PC-3 (cell line): ENCODE measurements at regions not wholly inside any gene's neighbourhood (a gene's known extent, or its start where the extent isn't known, plus 50 kb on each side); places are given as distances from the start of the nearest gene placed in this dataset.

ENCODE experiments used
- ATAC-seq: fragments of 200-7000 bp; cut with Tn5 transposase; 2 replicates; pipeline ENCODE4 v1.9.1; 2020; ENCODE audit warnings: mild to moderate bottlenecking, moderate library complexity
- BruUV-seq: library from RNA; stranded (reverse); fragments of 400-500 nt; replicated peaks from 2 replicates; lab custom pipeline; 2021; lab: Mats Ljungman, UMichigan
- CTCF ChIA-PET: fragments of 300-600 bp; sonication (Branson Sonifier 250); formaldehyde crosslinking; loops from one replicate; lab custom pipeline; 2022; ENCODE audit warnings: antibody characterized with exemption; lab: Charles Lee
- POLR2A ChIA-PET: fragments of 300-600 bp; sonication (Branson Sonifier 250); formaldehyde crosslinking; loops from one replicate; lab custom pipeline; 2022; ENCODE audit warnings: antibody characterized with exemption; ENCODE audit not compliant: unreplicated experiment; lab: Charles Lee
- DNase-seq: peaks from one replicate; pipeline ENCODE4 v3.0.0-alpha.2; 2015
- H2AFZ ChIP-seq: fragments of 300-600 bp; sonication (generic); 2 replicates; pipeline ENCODE4 v1.6.0; 2016; ENCODE audit warnings: antibody characterized with exemption, low read length
- H3F3A ChIP-seq: fragments of 300-600 bp; sonication (generic); one replicate; pipeline ENCODE4 v1.6.0; 2017; ENCODE audit warnings: antibody characterized with exemption, low read length, control low read depth, mild to moderate bottlenecking; ENCODE audit not compliant: unreplicated experiment
- H3K27ac ChIP-seq: fragments of 300-600 bp; sonication (generic); 2 replicates; pipeline ENCODE4 v1.5.1; 2016; ENCODE audit warnings: mild to moderate bottlenecking, low read length
- H3K27me3 ChIP-seq: fragments of 300-600 bp; sonication (generic); 2 replicates; pipeline ENCODE4 v1.6.1; 2016; ENCODE audit warnings: low read length, mixed read lengths
- H3K36me3 ChIP-seq: fragments of 300-600 bp; sonication (generic); 2 replicates; pipeline ENCODE4 v1.6.1; 2016; ENCODE audit warnings: low read depth, mixed run types, low read length, mixed read lengths
- H3K4me1 ChIP-seq: fragments of 300-600 bp; sonication (generic); 2 replicates; pipeline ENCODE4 v1.5.1; 2016; ENCODE audit warnings: low read length; ENCODE audit not compliant: insufficient read depth
- H3K4me2 ChIP-seq: fragments of 300-600 bp; sonication (generic); 2 replicates; pipeline ENCODE4 v1.6.0; 2016; ENCODE audit warnings: low read length
- H3K4me3 ChIP-seq: fragments of 300-600 bp; sonication (generic); 2 replicates; pipeline ENCODE4 v1.5.1; 2016; ENCODE audit warnings: mild to moderate bottlenecking, low read length, mixed read lengths
- H3K79me2 ChIP-seq: fragments of 300-600 bp; sonication (generic); 2 replicates; pipeline ENCODE4 v1.6.1; 2017; ENCODE audit warnings: low read length, mixed read lengths
- H3K9ac ChIP-seq: fragments of 300-600 bp; sonication (generic); 2 replicates; pipeline ENCODE4 v1.6.0; 2016; ENCODE audit warnings: mild to moderate bottlenecking, low read length
- H3K9me2 ChIP-seq: fragments of 300-600 bp; sonication (generic); replicated peaks from 2 replicates; pipeline ENCODE4 v1.6.1; 2016; ENCODE audit warnings: mixed run types, low read length, mixed read lengths
- H3K9me3 ChIP-seq: fragments of 300-600 bp; sonication (generic); 2 replicates; pipeline ENCODE4 v1.6.1; 2016; ENCODE audit warnings: low read length, mixed read lengths
- H4K20me1 ChIP-seq: fragments of 300-600 bp; sonication (generic); 2 replicates; pipeline ENCODE4 v1.6.1; 2016; ENCODE audit warnings: low read length, mixed read lengths
- EZH2 ChIP-seq: fragments of 300-600 bp; sonication (generic); IDR thresholded peaks from one replicate; pipeline ENCODE4 v1.6.1; 2017; ENCODE audit warnings: antibody characterized with exemption, mild to moderate bottlenecking, low read length; ENCODE audit not compliant: unreplicated experiment
- EZH2phosphoT487 ChIP-seq: fragments of 300-600 bp; sonication (generic); IDR thresholded peaks from 2 replicates; pipeline ENCODE4 v1.6.1; 2018; ENCODE audit warnings: mild to moderate bottlenecking, antibody characterized with exemption, low read length, borderline replicate concordance
- intact Hi-C: fragments of 100-400 bp; cut with micrococcal nuclease; formaldehyde crosslinking; loops from 2 replicates; pipeline ENCODE4 v1.9.0; 2023
- TF ChIP-seq, protein P1 (sequence below): fragments of 300-600 bp; sonication (generic); conservative IDR thresholded peaks from 2 replicates; pipeline ENCODE4 v1.5.1; 2017; ENCODE audit warnings: antibody characterized with exemption, low read depth, mild to moderate bottlenecking, low read length

DNA sequence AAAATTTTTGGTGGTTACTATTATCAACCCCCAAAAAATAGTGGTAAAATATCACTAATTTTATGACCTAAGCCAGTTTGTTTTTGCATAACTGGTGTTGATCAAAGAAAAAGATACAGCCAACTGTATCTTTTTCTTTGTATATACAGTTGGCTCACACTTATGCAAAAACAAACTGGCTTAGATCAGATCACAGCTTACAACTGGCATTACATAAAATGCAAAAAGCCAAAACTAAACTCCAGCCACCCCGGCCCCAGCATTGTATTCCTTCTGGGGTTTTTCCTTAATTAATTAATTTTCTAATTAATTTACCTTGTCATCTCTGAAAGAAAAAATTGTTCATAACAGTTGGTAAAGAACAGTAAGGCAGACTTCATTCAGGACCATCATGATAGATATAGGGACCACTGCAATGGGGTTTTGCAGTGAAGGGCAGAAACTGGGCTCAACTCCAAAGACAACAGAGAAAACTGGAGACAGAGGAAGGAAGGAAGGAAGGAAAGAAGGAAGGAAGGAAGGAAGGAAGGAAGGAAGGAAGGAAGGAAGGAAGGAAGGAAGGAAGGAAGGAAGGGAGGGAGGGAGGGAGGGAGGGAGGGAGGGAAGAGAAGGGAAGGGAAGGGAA, 202.1 kb downstream of the HNRNPD start:
- intact Hi-C loops = no loop called here
- CTCF ChIA-PET = no interaction called here
- BruUV-seq = no TSS peak
- H3K9me3 ChIP-seq = no peaks in the 10 kb centered on the region
- H3K9ac ChIP-seq = no peak overlapping the region
- no peak for DNase-seq
- H4K20me1 ChIP-seq = no peaks in the 10 kb centered on the region
- H3K9me2 ChIP-seq = no peaks in the 10 kb centered on the region
- H3K36me3 ChIP-seq = no peaks in the 10 kb centered on the region
- no peak overlapping the region for H2AFZ ChIP-seq
- H3K27ac ChIP-seq = no peak overlapping the region
- H3K4me1 ChIP-seq = no peaks in the 10 kb centered on the region
- ATAC-seq = no peak
- no peaks in the 10 kb centered on the region for H3K27me3 ChIP-seq
- no peaks in the 10 kb centered on the region for H3K79me2 ChIP-seq
- TF ChIP-seq, protein P1, sequence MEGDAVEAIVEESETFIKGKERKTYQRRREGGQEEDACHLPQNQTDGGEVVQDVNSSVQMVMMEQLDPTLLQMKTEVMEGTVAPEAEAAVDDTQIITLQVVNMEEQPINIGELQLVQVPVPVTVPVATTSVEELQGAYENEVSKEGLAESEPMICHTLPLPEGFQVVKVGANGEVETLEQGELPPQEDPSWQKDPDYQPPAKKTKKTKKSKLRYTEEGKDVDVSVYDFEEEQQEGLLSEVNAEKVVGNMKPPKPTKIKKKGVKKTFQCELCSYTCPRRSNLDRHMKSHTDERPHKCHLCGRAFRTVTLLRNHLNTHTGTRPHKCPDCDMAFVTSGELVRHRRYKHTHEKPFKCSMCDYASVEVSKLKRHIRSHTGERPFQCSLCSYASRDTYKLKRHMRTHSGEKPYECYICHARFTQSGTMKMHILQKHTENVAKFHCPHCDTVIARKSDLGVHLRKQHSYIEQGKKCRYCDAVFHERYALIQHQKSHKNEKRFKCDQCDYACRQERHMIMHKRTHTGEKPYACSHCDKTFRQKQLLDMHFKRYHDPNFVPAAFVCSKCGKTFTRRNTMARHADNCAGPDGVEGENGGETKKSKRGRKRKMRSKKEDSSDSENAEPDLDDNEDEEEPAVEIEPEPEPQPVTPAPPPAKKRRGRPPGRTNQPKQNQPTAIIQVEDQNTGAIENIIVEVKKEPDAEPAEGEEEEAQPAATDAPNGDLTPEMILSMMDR = no peak
- TF ChIP-seq EZH2phosphoT487 (no peak), EZH2 (no peak)
- POLR2A ChIA-PET = no interaction called here
- H3K4me2 ChIP-seq = no peak overlapping the region
- H3K4me3 ChIP-seq = no peak overlapping the region
- no peaks in the 10 kb centered on the region for H3F3A ChIP-seq

GRCh38 chr4:82149750-82150149, 224.0 kb downstream of the HNRNPD start:
- no peak overlapping the region for H3K9ac ChIP-seq
- no peak overlapping the region for H3K4me3 ChIP-seq
- TF ChIP-seq EZH2 (no peak), EZH2phosphoT487 (no peak)
- TF ChIP-seq, protein P1 = no peak
- no peaks in the 10 kb centered on the region for H3K79me2 ChIP-seq
- no peak for ATAC-seq
- ChIA-PET CTCF (no interaction called here), POLR2A (no interaction called here)
- no peak overlapping the region for H3K4me2 ChIP-seq
- H3K4me1 ChIP-seq = no peaks in the 10 kb centered on the region
- intact Hi-C loops = no loop called here
- DNase-seq = no peak
- H3K36me3 ChIP-seq = no peaks in the 10 kb centered on the region
- H3K27ac ChIP-seq = no peak overlapping the region
- H3F3A ChIP-seq = no peaks in the 10 kb centered on the region
- H2AFZ ChIP-seq = no peak overlapping the region
- H3K9me2 ChIP-seq = no peaks in the 10 kb centered on the region
- peaks cover 12% of the 10 kb centered on the region; the same call in 1 of the 2 replicates for H3K27me3 ChIP-seq
- no peaks in the 10 kb centered on the region for H3K9me3 ChIP-seq
- no peaks in the 10 kb centered on the region for H4K20me1 ChIP-seq
- BruUV-seq = no TSS peak

GRCh38 chr4:82145850-82146249, 227.9 kb downstream of the HNRNPD start:
- ATAC-seq (no peak), DNase-seq (no peak)
- no TSS peak for BruUV-seq

More at GRCh38 chr4:82145850-82146249, 227.9 kb downstream of the HNRNPD start:
- Histone ChIP-seq H3K79me2 (no peaks in the 10 kb centered on the region), H3K4me3 (no peak overlapping the region), H3K27me3 (peaks cover 14% of the 10 kb centered on the region), H3K9ac (no peak overlapping the region), H4K20me1 (no peaks in the 10 kb centered on the region), H3F3A (no peaks in the 10 kb centered on the region), H3K27ac (no peak overlapping the region), H3K9me2 (no peaks in the 10 kb centered on the region), H3K9me3 (no peaks in the 10 kb centered on the region), H2AFZ (no peak overlapping the region), H3K4me1 (no peaks in the 10 kb centered on the region), H3K4me2 (no peak overlapping the region), H3K36me3 (no peaks in the 10 kb centered on the region)
- CTCF ChIA-PET = no interaction called here
- intact Hi-C loops = no loop called here
- TF ChIP-seq EZH2phosphoT487 (no peak), EZH2 (no peak)
- TF ChIP-seq, protein P1 = no peak
- POLR2A ChIA-PET = no interaction called here
